AG08396 (cell line): ENCODE measurements at regions not wholly inside any gene's neighbourhood (a gene's known extent, or its start where the extent isn't known, plus 50 kb on each side); places are given as distances from the start of the nearest gene placed in this dataset.
A peak's percentile ranks its signal among the peaks of the same experiment; 100 is the strongest.
"Not testable (repeated sequence)": the region's sequence is repeated elsewhere in the genome, so short reads cannot be mapped to it uniquely, and the experiment has no call there.

Source experiments
- DNase-seq: peaks from one replicate; pipeline ENCODE4 v3.0.0; 2012; ENCODE audit warnings: low spot score, mixed read lengths

DNA sequence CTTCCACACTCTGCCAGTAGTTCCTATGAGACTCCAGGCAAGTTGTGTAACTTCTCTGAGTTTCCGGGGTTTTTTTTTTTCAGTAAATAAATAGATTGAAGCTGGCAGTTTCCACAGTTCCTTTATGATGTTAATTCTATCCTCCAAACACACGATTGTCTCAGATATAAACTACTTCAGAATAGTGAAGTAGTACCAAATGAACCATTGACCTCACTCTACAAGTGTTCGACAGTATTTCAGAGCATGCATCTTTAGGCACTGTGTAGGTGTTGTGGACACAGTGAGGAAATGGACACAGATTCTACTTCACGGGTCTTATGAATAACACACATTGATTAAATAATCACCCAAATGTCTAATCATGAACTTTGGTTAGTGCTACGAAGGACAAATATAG, 136.1 kb upstream of the IGSF10 start:
- DNase-seq: no peak

DNA sequence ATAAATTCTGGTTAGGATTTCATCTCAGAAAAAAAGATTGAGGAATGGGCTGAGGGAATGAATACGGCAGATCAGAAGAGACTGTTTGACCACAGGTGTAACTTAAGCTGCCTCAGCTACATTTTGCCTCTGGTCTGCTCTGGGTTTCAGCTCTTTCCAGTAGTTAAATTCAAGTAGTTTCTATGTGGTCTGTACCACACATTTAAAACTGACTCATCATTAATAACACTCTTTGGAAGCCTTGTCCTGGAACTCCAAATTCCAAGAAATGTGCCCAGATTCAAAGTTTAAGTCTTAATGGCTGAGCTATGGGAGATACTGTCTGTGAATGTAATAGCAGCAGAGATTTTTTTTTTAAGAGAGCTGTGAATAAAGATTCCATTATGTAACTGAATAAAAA, 133.1 kb upstream of the IGSF10 start:
- DNase-seq: peak; percentile 4

DNA sequence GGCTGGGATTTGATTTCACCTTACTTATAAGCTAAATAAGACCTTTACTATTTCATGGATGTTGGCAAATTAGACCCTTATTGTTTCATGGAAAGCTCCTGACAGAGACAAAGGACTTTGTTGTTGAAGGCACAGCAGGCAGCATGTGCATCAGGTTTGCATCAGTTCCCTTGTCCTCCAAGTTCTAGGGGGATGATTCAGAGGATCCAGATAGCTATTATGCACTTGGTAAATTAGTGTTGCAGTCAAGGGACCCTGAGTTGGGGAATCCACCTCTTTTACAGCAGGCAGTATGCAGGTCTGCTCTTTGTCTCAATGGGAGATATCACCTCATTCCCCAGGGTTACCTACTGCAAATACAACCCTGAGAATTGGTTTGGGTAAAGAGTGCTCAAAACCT, 131.4 kb upstream of the IGSF10 start:
- no peak for DNase-seq

DNA sequence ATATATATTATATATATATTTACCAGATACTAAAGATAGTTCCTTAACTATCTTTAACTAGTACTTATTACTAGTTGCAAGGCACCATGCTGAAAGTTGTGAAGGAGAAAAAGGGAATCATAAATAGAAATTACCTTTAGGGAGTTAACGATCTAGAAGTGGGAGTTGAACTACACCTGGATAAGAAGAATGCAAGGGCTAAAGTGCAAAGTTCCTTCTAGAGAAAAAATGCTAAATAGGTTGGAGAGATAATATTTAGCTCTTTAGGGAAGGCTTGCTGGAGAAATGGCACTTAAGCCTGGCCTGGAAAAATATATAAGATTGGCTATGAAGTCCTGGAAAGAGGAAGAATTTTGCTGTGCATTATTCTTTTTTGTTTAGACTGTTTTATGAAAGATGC, 130.6 kb upstream of the IGSF10 start:
- no peak for DNase-seq

DNA sequence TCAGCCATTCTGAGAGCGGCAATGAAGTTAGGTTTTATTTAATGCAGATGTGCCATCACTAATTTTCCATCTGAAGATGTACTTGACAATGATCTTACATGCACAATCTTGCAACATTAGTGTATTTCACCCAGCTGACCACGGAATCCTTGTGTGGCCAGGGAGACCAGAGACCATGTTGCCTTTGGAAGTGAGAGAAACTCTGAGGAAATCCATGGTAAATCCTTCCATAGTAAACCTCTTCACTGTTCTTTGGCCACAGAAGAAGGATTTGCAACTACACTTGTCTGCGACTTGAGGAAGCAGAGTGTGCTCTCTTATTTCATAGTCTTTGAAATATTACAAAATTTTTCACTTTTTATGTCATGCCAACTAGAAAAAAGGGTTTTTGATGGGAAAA, 128.4 kb upstream of the IGSF10 start:
- DNase-seq: no peak

DNA sequence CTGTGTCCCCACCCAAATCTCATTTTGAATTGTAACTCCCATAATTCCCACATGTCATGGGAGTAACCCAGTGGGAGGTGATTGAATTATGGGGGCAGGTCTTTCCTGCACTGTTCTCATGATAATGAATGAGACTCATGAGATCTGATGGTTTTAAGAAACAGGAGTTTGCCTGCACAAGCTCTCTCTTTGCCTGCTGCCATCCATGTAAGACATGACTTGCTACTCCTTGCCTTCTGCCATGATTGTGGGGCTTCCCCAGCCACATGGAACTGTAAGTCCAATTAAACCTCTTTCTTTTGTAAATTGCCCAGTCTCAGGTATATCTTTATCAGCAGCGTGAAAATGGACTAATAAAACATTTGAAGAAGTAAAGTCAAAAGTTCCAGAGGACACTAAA, 126.8 kb upstream of the IGSF10 start:
- DNase-seq: not testable (repeated sequence)

DNA sequence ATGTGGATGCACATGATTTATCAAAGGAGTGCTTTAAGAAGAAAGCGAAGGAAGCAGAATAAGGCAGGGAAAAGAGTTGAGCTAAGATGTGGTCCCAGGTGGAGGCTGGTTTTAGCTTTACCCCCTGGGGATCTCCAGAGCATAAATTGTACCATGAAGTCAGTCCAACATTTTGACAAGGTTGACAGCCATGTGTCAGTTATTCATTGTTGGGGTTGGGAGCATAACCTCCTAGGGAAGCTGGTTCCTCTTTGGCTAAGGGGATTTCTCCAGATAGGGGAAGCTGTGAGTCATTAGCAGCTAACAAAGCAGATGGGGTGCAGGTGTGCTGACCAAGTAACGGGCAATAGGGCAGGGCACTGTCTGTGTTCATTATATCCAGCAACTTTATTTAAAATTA, 123.7 kb upstream of the IGSF10 start:
- no peak for DNase-seq

DNA sequence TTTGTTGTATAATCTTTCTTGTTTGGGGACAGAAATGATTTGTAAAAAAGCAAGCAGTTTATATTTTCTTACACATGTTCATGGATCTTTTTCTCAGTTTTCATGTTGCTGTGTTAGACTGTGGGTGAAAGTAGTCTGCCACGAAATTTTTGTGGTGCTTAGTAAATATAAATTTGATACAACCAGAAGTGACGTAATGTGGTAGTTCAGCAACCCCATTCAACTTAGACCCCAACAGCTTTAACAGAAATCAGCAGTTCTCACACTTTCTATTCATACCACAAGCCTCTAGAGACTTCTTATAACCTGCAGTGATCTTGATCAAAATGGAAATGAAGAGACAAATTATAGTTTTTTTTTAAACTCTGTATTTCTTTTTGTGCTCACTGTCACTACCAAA, 120.2 kb upstream of the IGSF10 start:
- DNase-seq: no peak

DNA sequence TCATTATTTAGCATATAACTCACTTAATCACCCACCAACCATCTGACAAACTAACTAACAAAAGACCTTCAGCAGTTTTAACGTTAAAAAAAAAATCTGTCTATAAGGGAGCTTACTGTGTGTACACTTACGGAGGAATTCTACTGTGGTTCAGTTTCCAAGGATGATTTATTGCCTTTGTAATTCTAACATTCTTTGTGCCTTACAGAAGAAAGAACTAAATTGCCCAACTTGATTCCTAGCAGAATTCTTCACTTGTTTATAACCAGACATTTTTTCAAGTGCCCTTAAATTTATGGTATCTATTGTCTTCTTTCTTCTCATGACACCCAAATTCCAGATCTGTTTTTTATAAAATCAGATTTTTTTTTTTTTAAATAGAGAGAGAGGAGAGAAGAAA, 119.7 kb upstream of the IGSF10 start:
- DNase-seq: peak; percentile 12

DNA sequence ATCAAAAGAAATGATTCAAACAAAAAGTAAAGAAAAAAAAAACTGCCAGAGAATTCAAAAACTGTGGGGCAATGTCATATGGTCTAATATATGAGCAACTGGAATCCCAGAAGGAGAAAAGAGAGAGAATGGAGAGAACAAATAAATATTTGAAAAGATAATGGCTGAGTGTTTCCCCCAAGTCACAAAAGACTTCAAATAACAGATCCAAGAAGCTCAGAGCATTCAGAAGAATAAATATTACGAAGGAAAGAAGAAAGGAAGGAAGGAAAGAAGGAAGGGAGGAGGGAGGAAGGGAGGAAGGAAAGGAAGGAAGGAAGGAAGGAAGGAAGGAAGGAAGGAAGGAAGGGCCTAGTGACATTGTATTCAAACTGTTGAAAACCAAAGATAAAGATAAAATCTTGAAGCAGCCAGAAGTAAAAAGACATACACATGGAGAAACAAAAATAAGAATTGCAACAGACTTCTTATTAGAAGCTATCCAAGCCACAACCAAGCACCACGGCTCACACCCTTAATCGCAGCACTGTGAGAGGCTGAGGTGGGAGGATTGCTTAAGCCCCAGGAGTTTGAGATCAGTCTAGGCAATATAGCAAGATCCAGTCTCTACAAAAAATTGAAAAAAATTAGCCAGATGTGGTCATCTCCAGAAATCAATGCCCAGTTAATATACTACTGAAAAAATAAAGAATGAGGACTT, 118.9 kb upstream of the IGSF10 start:
- no peak for DNase-seq

DNA sequence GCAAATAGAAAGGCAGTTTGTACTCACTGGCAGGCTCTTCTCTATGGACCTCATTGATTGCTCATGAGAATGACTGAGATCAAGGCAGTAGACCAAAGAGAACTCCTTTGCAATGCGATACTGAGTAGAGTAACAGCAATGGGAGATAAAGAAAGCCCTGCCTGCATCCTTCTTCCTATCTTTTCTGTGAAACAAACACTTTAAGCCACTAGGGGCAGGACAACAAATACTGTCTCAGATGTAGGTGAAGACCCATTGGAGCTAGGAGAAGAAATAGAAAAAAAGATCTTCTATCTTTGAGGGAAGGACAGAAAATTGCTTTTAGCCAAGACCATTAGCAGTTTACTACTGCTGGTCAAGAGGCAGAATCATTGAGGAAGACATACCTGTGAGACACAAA, 117.6 kb upstream of the IGSF10 start:
- DNase-seq: no peak

DNA sequence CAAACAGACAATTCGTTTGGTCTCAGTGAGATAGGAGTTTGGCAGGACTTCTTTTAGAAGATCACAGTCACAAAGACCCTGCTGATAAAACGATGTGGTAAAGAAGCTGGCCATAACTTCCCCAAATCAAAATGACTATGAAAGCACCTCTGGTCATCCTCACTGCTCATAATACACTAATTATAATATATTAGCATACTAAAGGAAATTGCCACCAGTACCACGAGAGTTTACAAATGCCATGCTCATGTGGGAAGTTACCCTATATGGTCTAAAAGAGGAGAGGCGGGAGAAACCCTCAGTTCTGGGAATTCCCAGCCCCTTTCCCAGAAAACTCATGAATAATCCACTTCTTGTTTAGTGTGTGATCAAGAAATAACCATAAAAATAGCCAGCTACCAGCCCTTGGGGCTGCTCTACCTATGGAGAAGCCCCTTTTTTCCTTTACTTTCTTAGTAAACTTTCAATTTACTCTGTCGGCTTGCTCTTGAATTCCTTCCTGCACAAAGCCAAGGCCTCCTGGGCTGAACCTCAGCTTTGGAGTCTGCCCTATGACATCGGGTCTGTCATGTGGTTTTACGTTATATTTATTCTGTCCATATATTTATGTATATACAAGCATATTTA, 115.8 kb upstream of the IGSF10 start:
- DNase-seq: no peak

DNA sequence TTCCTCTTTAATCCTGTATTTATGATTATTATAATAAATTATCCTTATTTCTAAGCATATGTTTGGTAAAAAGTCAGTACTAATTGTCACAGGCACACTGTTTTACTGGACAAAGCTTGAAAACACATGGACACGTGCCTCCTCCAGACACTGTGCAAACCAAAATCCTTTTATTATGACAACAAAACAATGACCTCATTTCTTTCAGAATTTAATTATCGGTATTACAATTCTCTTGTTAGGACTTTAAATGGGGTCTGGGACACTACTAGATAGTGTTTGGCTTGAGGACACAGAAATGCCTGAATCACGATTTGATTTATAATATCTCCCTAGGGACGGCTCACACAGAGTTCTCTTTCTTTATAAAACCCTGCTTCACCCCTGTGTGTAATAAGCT, 107.3 kb upstream of the IGSF10 start:
- no peak for DNase-seq

DNA sequence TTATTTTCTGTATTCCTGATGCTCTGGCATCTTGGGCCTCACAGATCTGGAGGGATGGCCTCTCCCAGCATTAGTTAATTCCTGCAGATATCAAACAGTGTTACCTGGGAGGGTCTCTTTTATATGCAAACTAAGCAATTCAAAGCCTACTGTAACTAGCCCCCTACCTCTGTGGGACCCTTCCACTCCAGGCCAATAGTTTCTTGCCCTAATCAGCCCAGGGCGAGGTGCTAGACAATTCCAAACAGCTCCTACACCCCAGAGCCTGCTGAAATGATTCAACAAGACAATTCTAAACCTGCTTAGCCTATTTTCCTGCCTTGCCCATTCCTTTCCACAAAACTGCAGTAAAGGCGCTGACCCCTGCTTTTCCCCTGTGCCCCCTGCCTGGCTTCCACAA, 106.6 kb upstream of the IGSF10 start:
- no peak for DNase-seq

DNA sequence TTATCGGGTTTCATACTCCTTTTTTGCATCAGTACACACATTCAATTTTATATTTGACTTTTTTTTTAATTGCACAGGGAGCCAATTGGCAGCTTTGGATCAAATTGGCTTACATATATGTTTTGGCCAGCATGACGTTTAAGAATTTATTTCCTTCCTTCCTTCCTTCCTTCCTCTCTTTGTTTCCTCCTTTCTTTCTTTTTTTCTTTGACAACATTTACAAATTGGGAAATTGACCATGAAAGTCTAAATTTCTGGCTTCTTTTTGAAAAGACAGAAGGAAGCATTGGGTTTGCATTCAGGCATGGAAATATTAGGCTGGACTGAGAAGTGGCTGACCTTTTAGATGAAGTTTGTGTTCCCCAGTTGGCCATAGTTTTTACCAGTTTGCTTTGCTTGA, 103.4 kb upstream of the IGSF10 start:
- DNase-seq: no peak

DNA sequence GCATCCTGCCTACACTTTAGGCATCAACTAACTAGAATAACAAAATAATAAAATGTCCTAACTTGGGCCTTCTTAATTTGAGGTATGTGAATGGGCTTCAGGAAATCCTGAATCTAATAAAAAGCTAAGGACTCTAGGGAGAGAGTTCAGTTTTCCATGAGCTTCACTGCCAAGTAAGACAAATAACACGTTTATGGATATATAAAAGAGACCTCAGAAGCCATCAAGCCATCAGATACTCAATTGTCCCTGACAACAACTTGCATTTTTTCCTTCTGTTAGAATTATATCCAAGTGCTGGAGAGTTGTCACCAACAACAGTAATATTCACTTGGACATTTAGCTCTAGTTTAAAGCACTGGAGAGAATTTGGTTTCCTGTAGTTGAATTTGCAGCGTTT, 102.4 kb upstream of the IGSF10 start:
- no peak for DNase-seq

DNA sequence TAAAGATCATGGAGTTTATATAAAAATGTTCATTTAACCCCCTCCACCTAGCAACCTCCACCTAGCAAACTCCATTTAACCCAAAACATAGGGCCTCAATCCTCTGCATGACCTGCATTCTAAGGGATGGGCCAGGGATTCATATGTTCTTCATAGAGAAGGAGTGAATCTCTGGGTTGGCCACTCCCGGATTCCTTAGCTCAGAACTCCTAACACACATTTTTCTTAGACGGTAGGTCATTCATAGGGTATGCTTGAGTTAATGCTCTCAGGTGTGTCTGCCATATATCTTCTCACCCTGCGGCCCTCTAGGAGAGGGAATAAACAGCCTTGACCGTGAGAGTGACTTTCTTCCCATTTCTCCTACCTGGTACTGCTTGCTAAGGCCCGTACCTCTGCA, 102.0 kb upstream of the IGSF10 start:
- DNase-seq: no peak

DNA sequence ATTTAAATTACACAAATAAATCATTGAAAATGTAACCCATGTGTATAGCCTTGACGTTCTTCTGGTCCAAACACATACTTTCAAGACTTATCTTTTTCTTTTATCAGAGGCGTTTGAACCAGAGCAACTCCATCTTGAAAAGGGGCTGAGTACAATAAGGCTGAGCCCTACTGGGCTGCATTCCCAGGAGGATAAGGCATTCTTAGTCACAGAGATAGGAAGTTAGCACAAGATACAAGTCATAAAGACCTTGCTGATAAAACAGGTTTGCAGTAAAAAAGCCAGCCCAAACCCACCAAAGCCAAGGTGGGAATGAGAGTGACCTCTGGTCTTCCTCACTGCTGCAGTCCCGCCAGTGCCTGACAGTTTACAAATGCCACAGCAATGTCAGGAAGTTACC, 101.0 kb upstream of the IGSF10 start:
- DNase-seq: no peak

DNA sequence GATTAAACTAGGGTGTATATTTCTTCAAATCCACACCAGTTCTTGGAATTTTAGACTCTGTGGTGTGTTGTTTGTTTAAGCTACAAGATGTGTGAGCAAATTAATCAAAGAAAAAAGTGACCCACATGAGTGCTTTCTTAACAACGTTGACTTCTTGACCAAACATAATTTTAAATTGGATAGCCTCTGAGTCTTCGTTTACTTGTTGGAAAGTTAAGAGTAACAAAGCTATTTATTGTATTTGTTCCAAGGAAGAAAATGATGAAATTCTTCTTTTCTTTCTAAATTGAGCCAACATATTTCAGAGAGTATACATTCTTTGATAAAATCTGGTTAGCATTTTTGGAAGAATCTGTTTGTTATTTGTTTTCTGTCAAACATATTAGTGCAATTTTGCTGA, 99.9 kb upstream of the IGSF10 start:
- no peak for DNase-seq

DNA sequence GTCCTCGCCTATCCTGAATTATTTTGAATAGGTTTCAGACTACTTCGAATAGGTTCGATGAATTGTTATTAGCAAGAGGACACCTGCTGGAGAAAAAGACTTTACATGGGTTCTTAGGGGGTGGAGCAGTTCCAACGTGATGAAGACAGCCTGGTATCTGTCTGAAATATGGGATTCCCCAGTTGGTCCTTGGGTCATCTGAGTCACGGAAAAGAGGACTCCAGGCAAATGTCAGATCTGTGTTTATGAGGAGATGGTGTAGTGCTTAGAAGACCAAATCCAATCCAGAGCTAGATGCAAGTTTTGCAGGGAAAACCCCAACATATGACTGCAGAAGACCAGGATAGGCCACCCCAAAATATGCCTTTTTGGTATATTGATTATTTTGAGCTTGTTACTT, 98.9 kb upstream of the IGSF10 start:
- no peak for DNase-seq

DNA sequence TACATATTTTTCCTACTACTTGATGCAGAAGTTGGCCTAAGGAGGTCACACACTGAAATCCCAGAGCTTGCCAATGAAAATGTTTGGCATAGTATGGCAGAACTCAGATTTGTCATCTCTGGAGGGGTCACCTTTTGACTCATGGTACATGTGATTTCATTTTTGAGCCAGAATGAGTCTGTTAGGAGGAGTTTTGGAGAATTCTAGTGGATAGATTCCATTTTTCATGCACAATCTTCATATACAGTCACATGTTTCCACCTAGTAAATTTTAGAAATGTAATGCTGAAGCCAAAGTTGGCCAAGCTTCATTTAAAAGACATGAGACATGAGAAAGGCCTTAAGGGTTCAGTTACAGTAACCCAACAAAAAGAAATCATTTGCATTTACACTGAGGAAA, 97.8 kb upstream of the IGSF10 start:
- DNase-seq: peak; percentile 4

DNA sequence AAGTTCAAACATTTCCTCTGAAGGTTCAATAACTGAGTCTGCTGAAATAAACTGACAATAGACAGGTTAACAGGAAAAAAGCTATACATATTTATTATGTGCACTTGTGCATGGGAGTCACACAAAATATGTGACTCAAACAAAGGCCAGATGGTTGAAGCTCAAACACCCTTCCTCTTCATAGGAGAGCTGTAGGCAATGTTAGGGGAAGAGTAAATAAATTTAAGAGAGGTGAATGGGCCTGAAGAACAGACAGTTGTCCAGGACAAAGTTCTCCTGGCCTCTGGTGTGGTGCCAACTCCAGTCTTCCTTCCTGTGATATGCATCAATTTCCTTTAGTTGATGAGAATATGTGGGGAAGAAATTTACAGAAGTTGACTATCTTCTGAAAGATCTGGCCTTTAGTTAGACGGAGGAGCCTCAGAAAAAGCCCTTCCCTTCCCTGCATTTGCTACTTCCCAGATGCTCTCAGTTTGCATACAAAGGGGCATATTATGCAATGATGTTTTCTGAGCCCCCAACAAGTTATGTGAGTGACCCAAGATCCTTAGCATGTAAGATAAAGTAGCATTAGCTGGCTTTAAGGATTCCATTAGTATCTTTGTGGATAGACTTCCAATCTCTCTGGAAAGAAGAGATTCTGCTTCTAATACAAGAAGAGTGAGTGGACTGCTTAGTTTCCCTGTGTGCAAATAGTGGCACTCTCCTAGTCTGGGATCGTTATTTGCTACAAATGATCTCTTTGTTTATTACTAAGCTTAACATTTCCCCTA, 96.4 kb upstream of the IGSF10 start:
- DNase-seq: no peak

DNA sequence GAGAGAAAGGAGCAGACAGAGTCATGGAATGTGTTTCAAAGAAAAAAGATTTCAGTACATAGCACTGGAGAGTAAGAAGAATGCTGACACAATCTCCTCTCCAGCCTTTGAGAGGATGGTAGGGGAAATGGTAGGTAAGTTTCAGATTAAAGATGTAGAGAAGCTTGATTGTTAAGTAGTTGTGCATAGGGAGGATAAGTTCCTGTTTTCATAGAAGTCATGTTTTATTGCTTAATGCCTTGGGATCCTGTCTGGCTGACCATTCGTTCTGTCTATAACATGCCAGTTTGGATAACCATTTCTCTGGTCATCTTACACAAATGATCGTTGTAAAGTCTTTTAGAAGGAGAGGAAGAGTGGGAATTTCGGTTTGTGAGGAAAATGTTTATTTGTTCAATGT, 95.7 kb upstream of the IGSF10 start:
- DNase-seq: no peak

DNA sequence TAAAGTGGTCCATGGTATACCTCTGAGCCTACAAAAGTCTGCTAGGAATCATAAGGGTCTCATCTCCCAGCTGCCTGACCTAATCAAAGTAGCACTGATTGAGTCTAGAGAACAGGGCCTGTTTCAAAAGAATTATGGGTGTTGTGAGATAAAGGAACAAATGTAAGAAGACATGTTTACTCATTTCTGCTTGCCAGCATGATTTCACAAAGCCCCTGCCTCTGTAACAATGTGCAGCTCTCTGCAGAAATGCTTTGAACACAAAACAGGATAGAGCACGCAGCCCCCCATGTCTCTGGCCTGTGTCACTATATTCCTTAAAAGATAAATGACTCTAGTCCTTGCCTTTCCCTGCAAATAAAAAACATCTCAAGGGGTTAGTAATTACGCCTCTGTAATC, 94.7 kb upstream of the IGSF10 start:
- DNase-seq: no peak
